HepG2 (cell line): ENCODE measurements at regions not wholly inside any gene's neighbourhood (a gene's known extent, or its start where the extent isn't known, plus 50 kb on each side); places are given as distances from the start of the nearest gene placed in this dataset.

Experiments used
- ATAC-seq: fragments of 200-7000 bp; cut with Tn5 transposase; 3 replicates; pipeline ENCODE4 v1.9.1; 2020; ENCODE audit warnings: mild to moderate bottlenecking, moderate library complexity
- BruUV-seq: library from RNA; stranded (reverse); fragments of 400-500 nt; replicated peaks from 2 replicates; lab custom pipeline; 2021; lab: Mats Ljungman, UMichigan
- CTCF ChIA-PET: fragments of 300-600 bp; formaldehyde crosslinking; extraction: SDS; loops from one replicate; lab custom pipeline; 2021; ENCODE audit warnings: low total read pairs, inconsistent platforms, low intra/inter-chr PET ratio; lab: Yijun Ruan, JAX
- POLR2A ChIA-PET: fragments of 350-600 bp; sonication (Branson Sonifier 250); formaldehyde crosslinking; loops from one replicate; lab custom pipeline; 2020; ENCODE audit warnings: antibody characterized with exemption, inconsistent platforms; lab: Yijun Ruan, JAX
- DNase-seq: peaks from one replicate; pipeline ENCODE4 v3.0.0-alpha.2; 2015; ENCODE audit warnings: low spot score
- FAIRE-seq: peaks from 3 replicates; lab custom pipeline; 2011; peaks lifted over from hg19 to GRCh38; lab: Jason Lieb, UNC
- H2AFZ ChIP-seq: one replicate; pipeline ENCODE4 v1.6.1; 2011; ENCODE audit warnings: low read length, inconsistent platforms
- H3K27ac ChIP-seq: fragments of 300-600 bp; 3 replicates; pipeline ENCODE4 v1.8.0; 2011; ENCODE audit warnings: mixed run types, mild to moderate bottlenecking, mixed read lengths, low read length, inconsistent platforms; ENCODE audit not compliant: insufficient read depth; ENCODE audit errors: extremely low read length
- H3K27me3 ChIP-seq, 2 experiments: fragments of 200-600 bp in 1 of 2; 2 replicates in 1 of 2; 3 replicates in 1 of 2; pipeline versions ENCODE4 v1.6.0 to v1.8.0; 2011; ENCODE audit warnings: low read length in 2 of 2, mild to moderate bottlenecking in 2 of 2, moderate library complexity in 2 of 2, inconsistent platforms in 1 of 2; ENCODE audit not compliant: insufficient read depth in 2 of 2, control insufficient read depth in 1 of 2
- H3K36me3 ChIP-seq, 2 experiments: fragments of 200-600 bp in 1 of 2; replicated peaks in 1 of 2; 2 replicates in 1 of 2; 3 replicates in 1 of 2; pipeline versions ENCODE4 v1.5.1 to v1.8.0; 2011; ENCODE audit warnings: low read length in 2 of 2, inconsistent platforms in 1 of 2; ENCODE audit not compliant: insufficient read depth in 2 of 2, control insufficient read depth in 1 of 2
- H3K4me1 ChIP-seq: 2 replicates; pipeline ENCODE4 v1.5.1; 2012; ENCODE audit warnings: low read length, inconsistent platforms; ENCODE audit not compliant: insufficient read depth
- H3K4me2 ChIP-seq: 2 replicates; pipeline ENCODE4 v1.6.0; 2011; ENCODE audit warnings: low read depth, low read length, inconsistent platforms
- H3K4me3 ChIP-seq, 3 experiments: fragments of 200-600 bp in 1 of 3; sonication (generic), shearing (Covaris generic) in 1 of 3; replicated peaks in 1 of 3; 2 replicates each; pipeline ENCODE4 v1.5.1; 2011 to 2016; ENCODE audit warnings: low read length in 3 of 3, inconsistent platforms in 2 of 3, low read depth in 2 of 3, mild to moderate bottlenecking in 2 of 3, control low read depth in 1 of 3, mixed read lengths in 1 of 3; ENCODE audit not compliant: insufficient read depth in 1 of 3
- H3K79me2 ChIP-seq: one replicate; pipeline ENCODE4 v1.6.1; 2011; ENCODE audit warnings: low read length, inconsistent platforms; ENCODE audit not compliant: insufficient read depth
- H3K9ac ChIP-seq: 2 replicates; pipeline ENCODE4 v1.6.0; 2011; ENCODE audit warnings: mild to moderate bottlenecking, low read depth, low read length, inconsistent platforms; ENCODE audit not compliant: insufficient read depth
- H3K9me3 ChIP-seq: 2 replicates; pipeline ENCODE4 v1.5.1; 2012; ENCODE audit warnings: mild to moderate bottlenecking, low read length
- H4K20me1 ChIP-seq: 2 replicates; pipeline ENCODE4 v1.6.0; 2011; ENCODE audit warnings: inconsistent platforms, mild to moderate bottlenecking, low read length, moderate library complexity; ENCODE audit not compliant: insufficient read depth
- CEBPB ChIP-seq: IDR thresholded peaks from 2 replicates; pipeline ENCODE4 v1.6.1; 2011; ENCODE audit warnings: low read depth, low read length, improper control_type of control experiment, borderline replicate concordance
- HNRNPL ChIP-seq: fragments of 200-400 bp; formaldehyde crosslinking; IDR thresholded peaks from 2 replicates; pipeline ENCODE4 v1.6.1; 2017; ENCODE audit warnings: mild to moderate bottlenecking, low read depth, low read length
- IRX3 ChIP-seq: sonication (generic); formaldehyde crosslinking; IDR thresholded peaks from 2 replicates; pipeline ENCODE4 v1.8.1; 2023; ENCODE audit warnings: mild to moderate bottlenecking, low read depth, missing genetic modification reagents, borderline replicate concordance
- KLF12 ChIP-seq: sonication (generic); formaldehyde crosslinking; IDR thresholded peaks from 2 replicates; pipeline ENCODE4 v1.4.0; 2020; ENCODE audit warnings: missing genetic modification reagents, borderline replicate concordance
- ZBTB21 ChIP-seq: sonication (generic); formaldehyde crosslinking; IDR thresholded peaks from 2 replicates; pipeline ENCODE4 v1.4.0; 2020; ENCODE audit warnings: missing genetic modification reagents
- ZNF12 ChIP-seq: sonication (generic); formaldehyde crosslinking; IDR thresholded peaks from 2 replicates; pipeline ENCODE4 v1.5.0; 2020; ENCODE audit warnings: missing genetic modification reagents
- ZNF24 ChIP-seq: fragments of 450-650 bp; IDR thresholded peaks from 2 replicates; pipeline ENCODE4 v1.6.1; 2017; ENCODE audit warnings: antibody characterized with exemption, mild to moderate bottlenecking
- ZNF331 ChIP-seq: sonication (generic); formaldehyde crosslinking; IDR thresholded peaks from 2 replicates; pipeline ENCODE4 v1.4.0; 2020; ENCODE audit warnings: missing genetic modification reagents
- WGBS: methylation state at CpG from one replicate; pipeline ENCODE4 v1.1.6; 2017; ENCODE audit warnings: low lambda C conversion rate; 5-methylcytosine and 5-hydroxymethylcytosine counted together
- in situ Hi-C: cut with HindIII; loops from 2 replicates; pipeline ENCODE4 v1.10.0; 2017; ENCODE audit warnings: low pct_unique_long_range_greater_than_20kb; ENCODE audit not compliant: extremely low pct_ligation_motif_present
- intact Hi-C: fragments of 100-400 bp; cut with micrococcal nuclease; formaldehyde crosslinking; loops from one replicate; pipeline ENCODE4 v1.10.0; 2022; ENCODE audit not compliant: unreplicated experiment
- TF ChIP-seq, protein P1 (sequence below): sonication (generic); formaldehyde crosslinking; IDR thresholded peaks from 2 replicates; pipeline ENCODE4 v1.9.0; 2021; ENCODE audit warnings: missing genetic modification reagents, mild to moderate bottlenecking, borderline replicate concordance
- TF ChIP-seq, protein P2 (sequence below): sonication (generic); formaldehyde crosslinking; IDR thresholded peaks from 2 replicates; pipeline ENCODE4 v1.8.1; 2023; ENCODE audit warnings: mild to moderate bottlenecking, missing genetic modification reagents, borderline replicate concordance
- TF ChIP-seq, protein P3 (sequence below): sonication (generic); formaldehyde crosslinking; IDR thresholded peaks from 2 replicates; pipeline ENCODE4 v1.8.0; 2022; ENCODE audit warnings: missing genetic modification reagents, mild to moderate bottlenecking, moderate library complexity, borderline replicate concordance
- TF ChIP-seq, protein P4 (sequence below): IDR thresholded peaks from 2 replicates; pipeline ENCODE4 v1.6.1; 2016; ENCODE audit warnings: low read depth, control low read depth

DNA sequence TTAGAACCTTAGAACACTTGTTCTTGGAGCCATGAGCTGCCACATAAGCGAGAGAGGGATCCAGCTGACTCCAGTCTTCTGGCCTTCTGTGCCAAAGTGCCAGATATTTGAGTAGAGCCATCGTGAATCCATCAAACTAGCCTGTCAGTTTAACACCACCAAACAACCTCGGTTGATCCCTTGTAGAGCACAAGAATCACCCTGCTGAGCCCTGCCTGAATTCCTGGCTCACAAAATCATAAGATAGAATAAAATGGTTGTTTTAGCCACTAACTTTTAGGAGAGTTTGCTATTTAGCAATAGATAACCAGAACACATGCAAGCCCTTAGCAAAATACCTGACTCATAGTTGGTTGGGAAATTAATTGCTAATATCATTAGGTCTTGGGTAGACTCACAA lies 407.6 kb upstream of the PROK2 start:
- intact Hi-C loops: no loop called here
- DNase-seq (no peak), ATAC-seq (no peak), FAIRE-seq (no peak)
- TF ChIP-seq ZNF331 (peak; percentile 95), ZNF24 (no peak)
- BruUV-seq: no TSS peak
- Histone ChIP-seq H3K27me3 (no peaks in the 10 kb centered on the region), H3K4me3 (no peak overlapping the region), H3K27ac (no peak overlapping the region), H3K4me1 (peaks cover 1% of the 10 kb centered on the region), H2AFZ (no peak overlapping the region), H3K9ac (no peak overlapping the region), H3K36me3 (no peaks in the 10 kb centered on the region), H3K4me2 (no peak overlapping the region), H4K20me1 (no peaks in the 10 kb centered on the region), H3K9me3 (peaks cover 8% of the 10 kb centered on the region; the same call in 1 of the 2 replicates), H3K79me2 (no peaks in the 10 kb centered on the region)
- 10% methylated on average over 3 of the region's 3 CpGs for WGBS
- in situ Hi-C loops: no loop called here
- CTCF ChIA-PET: no interaction called here
- POLR2A ChIA-PET: no interaction called here

DNA sequence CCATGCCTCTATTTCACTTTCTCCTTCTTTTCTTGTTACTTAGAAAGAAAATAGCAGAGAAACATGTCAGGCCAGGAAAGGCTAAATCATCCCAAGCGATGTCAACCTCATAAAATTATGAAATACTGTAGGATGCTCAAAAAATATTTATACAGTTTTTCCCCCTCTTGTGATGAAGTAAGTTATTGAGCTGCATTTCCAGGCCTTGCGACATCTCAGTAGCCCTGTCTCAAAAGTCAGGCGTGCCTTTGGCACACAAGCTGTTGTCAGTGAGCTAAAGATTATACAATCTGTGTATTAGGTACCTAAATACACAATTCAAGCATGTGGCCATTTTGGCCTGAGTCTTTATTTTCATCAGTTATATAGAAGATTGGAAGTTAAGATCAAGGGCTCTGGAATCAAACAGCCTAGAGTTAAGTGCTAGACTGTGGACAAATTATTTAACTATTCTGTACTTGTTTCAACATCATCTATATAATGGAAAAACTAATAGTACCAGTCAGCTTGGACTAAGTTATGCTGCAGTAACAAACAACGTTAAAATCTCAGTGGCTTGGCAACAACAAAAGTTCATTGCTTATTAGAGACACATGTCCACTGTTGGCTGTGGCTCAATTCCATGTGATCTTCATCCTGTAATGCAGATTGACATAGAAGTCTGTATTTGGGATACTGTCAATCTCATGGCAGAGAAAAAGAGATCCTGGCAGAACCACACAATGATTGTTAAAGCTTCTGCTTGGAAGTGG lies 406.4 kb upstream of the PROK2 start:
- CTCF ChIA-PET: no interaction called here
- no TSS peak for BruUV-seq
- Histone ChIP-seq H4K20me1 (no peaks in the 10 kb centered on the region), H3K36me3 (no peaks in the 10 kb centered on the region), H3K4me3 (no peak overlapping the region), H3K27ac (no peak overlapping the region), H3K27me3 (no peaks in the 10 kb centered on the region), H3K9me3 (peaks cover 8% of the 10 kb centered on the region; the same call in 1 of the 2 replicates), H3K4me1 (peaks cover 12% of the 10 kb centered on the region), H3K79me2 (no peaks in the 10 kb centered on the region), H3K4me2 (no peak overlapping the region), H2AFZ (no peak overlapping the region), H3K9ac (no peak overlapping the region)
- POLR2A ChIA-PET: no interaction called here
- ATAC-seq (no peak), DNase-seq (no peak), FAIRE-seq (no peak)
- in situ Hi-C loops: no loop called here
- intact Hi-C loops: no loop called here
- WGBS: 40% methylated on average over 4 of the region's 4 CpGs
- TF ChIP-seq, protein P1, sequence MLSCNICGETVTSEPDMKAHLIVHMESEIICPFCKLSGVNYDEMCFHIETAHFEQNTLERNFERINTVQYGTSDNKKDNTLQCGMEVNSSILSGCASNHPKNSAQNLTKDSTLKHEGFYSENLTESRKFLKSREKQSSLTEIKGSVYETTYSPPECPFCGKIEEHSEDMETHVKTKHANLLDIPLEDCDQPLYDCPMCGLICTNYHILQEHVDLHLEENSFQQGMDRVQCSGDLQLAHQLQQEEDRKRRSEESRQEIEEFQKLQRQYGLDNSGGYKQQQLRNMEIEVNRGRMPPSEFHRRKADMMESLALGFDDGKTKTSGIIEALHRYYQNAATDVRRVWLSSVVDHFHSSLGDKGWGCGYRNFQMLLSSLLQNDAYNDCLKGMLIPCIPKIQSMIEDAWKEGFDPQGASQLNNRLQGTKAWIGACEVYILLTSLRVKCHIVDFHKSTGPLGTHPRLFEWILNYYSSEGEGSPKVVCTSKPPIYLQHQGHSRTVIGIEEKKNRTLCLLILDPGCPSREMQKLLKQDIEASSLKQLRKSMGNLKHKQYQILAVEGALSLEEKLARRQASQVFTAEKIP (CRISPR knock-in tag): no peak
- TF ChIP-seq, protein P2, sequence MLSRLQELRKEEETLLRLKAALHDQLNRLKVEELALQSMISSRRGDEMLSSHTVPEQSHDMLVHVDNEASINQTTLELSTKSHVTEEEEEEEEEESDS: no peak
- TF ChIP-seq, protein P3, sequence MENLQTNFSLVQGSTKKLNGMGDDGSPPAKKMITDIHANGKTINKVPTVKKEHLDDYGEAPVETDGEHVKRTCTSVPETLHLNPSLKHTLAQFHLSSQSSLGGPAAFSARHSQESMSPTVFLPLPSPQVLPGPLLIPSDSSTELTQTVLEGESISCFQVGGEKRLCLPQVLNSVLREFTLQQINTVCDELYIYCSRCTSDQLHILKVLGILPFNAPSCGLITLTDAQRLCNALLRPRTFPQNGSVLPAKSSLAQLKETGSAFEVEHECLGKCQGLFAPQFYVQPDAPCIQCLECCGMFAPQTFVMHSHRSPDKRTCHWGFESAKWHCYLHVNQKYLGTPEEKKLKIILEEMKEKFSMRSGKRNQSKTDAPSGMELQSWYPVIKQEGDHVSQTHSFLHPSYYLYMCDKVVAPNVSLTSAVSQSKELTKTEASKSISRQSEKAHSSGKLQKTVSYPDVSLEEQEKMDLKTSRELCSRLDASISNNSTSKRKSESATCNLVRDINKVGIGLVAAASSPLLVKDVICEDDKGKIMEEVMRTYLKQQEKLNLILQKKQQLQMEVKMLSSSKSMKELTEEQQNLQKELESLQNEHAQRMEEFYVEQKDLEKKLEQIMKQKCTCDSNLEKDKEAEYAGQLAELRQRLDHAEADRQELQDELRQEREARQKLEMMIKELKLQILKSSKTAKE (CRISPR knock-in tag): no peak
- TF ChIP-seq ZBTB21 (CRISPR knock-in tag) (no peak), IRX3 (CRISPR knock-in tag) (no peak), CEBPB (peak; percentile 29; the same call in 1 of the 2 replicates), ZNF12 (CRISPR knock-in tag) (0 out of 2 replicates have a peak, but pooled peaks have one; percentile 62), KLF12 (no peak), HNRNPL (no peak)
- TF ChIP-seq, protein P4, sequence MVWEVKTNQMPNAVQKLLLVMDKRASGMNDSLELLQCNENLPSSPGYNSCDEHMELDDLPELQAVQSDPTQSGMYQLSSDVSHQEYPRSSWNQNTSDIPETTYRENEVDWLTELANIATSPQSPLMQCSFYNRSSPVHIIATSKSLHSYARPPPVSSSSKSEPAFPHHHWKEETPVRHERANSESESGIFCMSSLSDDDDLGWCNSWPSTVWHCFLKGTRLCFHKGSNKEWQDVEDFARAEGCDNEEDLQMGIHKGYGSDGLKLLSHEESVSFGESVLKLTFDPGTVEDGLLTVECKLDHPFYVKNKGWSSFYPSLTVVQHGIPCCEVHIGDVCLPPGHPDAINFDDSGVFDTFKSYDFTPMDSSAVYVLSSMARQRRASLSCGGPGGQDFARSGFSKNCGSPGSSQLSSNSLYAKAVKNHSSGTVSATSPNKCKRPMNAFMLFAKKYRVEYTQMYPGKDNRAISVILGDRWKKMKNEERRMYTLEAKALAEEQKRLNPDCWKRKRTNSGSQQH (CRISPR knock-in tag): no peak
